ENCODE measurements at regions not wholly inside any gene's neighbourhood (a gene's known extent, or its start where the extent isn't known, plus 50 kb on each side); places are given as distances from the start of the nearest gene placed in this dataset.
"Not testable (repeated sequence)": the region's sequence is repeated elsewhere in the genome, so short reads cannot be mapped to it uniquely, and the experiment has no call there.

- ATAC-seq (ENCODE audit: low FRiP score): not testable (repeated sequence)
Observed at GRCh38 chr19:34871911-34872310, 54.8 kb upstream of the ZNF30 start.

GRCh38 chr19:34867631-34868030, 59.1 kb upstream of the ZNF30 start:
- TF ChIP-seq CTCF (IDR thresholded peaks at IDR 0.05): no peak
- no peak for ATAC-seq (ENCODE audit: low FRiP score)
- no peak for DNase-seq (ENCODE audit: low spot score)

More at GRCh38 chr19:34871911-34872310, 54.8 kb upstream of the ZNF30 start:
- not testable (repeated sequence) for DNase-seq (ENCODE audit: low spot score)

- not testable (repeated sequence) for DNase-seq (ENCODE audit: low spot score); ATAC-seq (ENCODE audit: low FRiP score)
Observed at GRCh38 chr19:34865225-34865624, 61.5 kb upstream of the ZNF30 start.

GRCh38 chr19:34859823-34860736, 66.6 kb upstream of the ZNF30 start:
- not testable (repeated sequence) for DNase-seq (ENCODE audit: low spot score); ATAC-seq (ENCODE audit: low FRiP score)

- ATAC-seq (ENCODE audit: low FRiP score): not testable (repeated sequence)
Observed at GRCh38 chr19:34859325-34859724, 67.4 kb upstream of the ZNF30 start.

GRCh38 chr19:34856052-34856451, 70.7 kb upstream of the ZNF30 start:
- no peak for DNase-seq (ENCODE audit: low spot score)
- ATAC-seq (ENCODE audit: low FRiP score): no peak
- no peak for TF ChIP-seq CTCF (IDR thresholded peaks at IDR 0.05)

More at GRCh38 chr19:34859325-34859724, 67.4 kb upstream of the ZNF30 start:
- not testable (repeated sequence) for DNase-seq (ENCODE audit: low spot score)

- no peak for TF ChIP-seq CTCF (IDR thresholded peaks at IDR 0.05)
- DNase-seq (ENCODE audit: low spot score) (no peak), ATAC-seq (ENCODE audit: low FRiP score) (no peak)
Observed at GRCh38 chr19:34853369-34853768, 73.3 kb upstream of the ZNF30 start.

- ATAC-seq (ENCODE audit: low FRiP score): no peak
- DNase-seq (ENCODE audit: low spot score): no peak
- no peak for TF ChIP-seq CTCF (IDR thresholded peaks at IDR 0.05)
Observed at GRCh38 chr19:34852669-34853068, 74.0 kb upstream of the ZNF30 start.

- no peak for DNase-seq (ENCODE audit: low spot score)
- TF ChIP-seq CTCF (IDR thresholded peaks at IDR 0.05): no peak
- ATAC-seq (ENCODE audit: low FRiP score): no peak
Observed at GRCh38 chr19:34851277-34851804, 75.4 kb upstream of the ZNF30 start.

Measured in omental fat pad (tissue), 3 donors.